DOHH2 (cell line): ENCODE measurements at regions not wholly inside any gene's neighbourhood (a gene's known extent, or its start where the extent isn't known, plus 50 kb on each side); places are given as distances from the start of the nearest gene placed in this dataset.

ENCODE experiments used
- H3F3A ChIP-seq: fragments of 200-600 bp; sonication (generic), shearing (Covaris generic); 2 replicates; pipeline ENCODE4 v1.6.0; 2016; ENCODE audit warnings: antibody characterized with exemption, mild to moderate bottlenecking; ENCODE audit not compliant: control insufficient read depth, insufficient read depth
- H3K27ac ChIP-seq: fragments of 200-600 bp; sonication (generic); 2 replicates; pipeline ENCODE4 v1.5.1; 2014; ENCODE audit warnings: low read depth, mild to moderate bottlenecking, low read length, moderate library complexity
- H3K27me3 ChIP-seq: fragments of 200-600 bp; sonication (generic); 2 replicates; pipeline ENCODE4 v1.6.1; 2014; ENCODE audit warnings: mild to moderate bottlenecking, low read length, mixed read lengths; ENCODE audit not compliant: control insufficient read depth
- H3K36me3 ChIP-seq: fragments of 200-600 bp; sonication (generic); 2 replicates; pipeline ENCODE4 v1.6.1; 2014; ENCODE audit warnings: mild to moderate bottlenecking, low read length, moderate library complexity, mixed read lengths; ENCODE audit not compliant: control insufficient read depth
- H3K4me1 ChIP-seq: fragments of 200-600 bp; sonication (generic); 2 replicates; pipeline ENCODE4 v1.6.1; 2014; ENCODE audit warnings: mild to moderate bottlenecking, low read length, mixed read lengths; ENCODE audit not compliant: control insufficient read depth
- H3K4me2 ChIP-seq: fragments of 200-600 bp; sonication (generic); 2 replicates; pipeline ENCODE4 v1.6.0; 2014; ENCODE audit warnings: mild to moderate bottlenecking, low read length, moderate library complexity
- H3K4me3 ChIP-seq: fragments of 200-600 bp; sonication (generic); 2 replicates; pipeline ENCODE4 v1.5.1; 2014; ENCODE audit warnings: mild to moderate bottlenecking, low read length, mixed read lengths
- H3K79me2 ChIP-seq: fragments of 200-600 bp; sonication (generic); 2 replicates; pipeline ENCODE4 v1.6.1; 2014; ENCODE audit warnings: mild to moderate bottlenecking, low read length, mixed read lengths; ENCODE audit not compliant: control insufficient read depth
- H3K9me2 ChIP-seq: fragments of 200-600 bp; sonication (generic); replicated peaks from 2 replicates; pipeline ENCODE4 v1.6.1; 2014; ENCODE audit warnings: mild to moderate bottlenecking, low read length, mixed read lengths; ENCODE audit not compliant: control insufficient read depth
- H3K9me3 ChIP-seq: fragments of 200-600 bp; sonication (generic); 2 replicates; pipeline ENCODE4 v1.6.1; 2014; ENCODE audit warnings: antibody characterized with exemption, low read length, mixed read lengths; ENCODE audit not compliant: control insufficient read depth, insufficient read depth
- H4K20me1 ChIP-seq: fragments of 200-600 bp; sonication (generic); 2 replicates; pipeline ENCODE4 v1.6.0; 2014; ENCODE audit warnings: low read depth, mild to moderate bottlenecking, antibody characterized with exemption, low read length, moderate library complexity; ENCODE audit not compliant: control insufficient read depth, insufficient read depth
- CTCF ChIP-seq: fragments of 200-600 bp; sonication (generic); IDR thresholded peaks from one replicate; pipeline ENCODE4 v1.5.1; 2014; ENCODE audit warnings: antibody characterized with exemption, mild to moderate bottlenecking, low read depth, low read length; ENCODE audit not compliant: poor library complexity, severe bottlenecking
- EZH2phosphoT487 ChIP-seq: fragments of 200-600 bp; sonication (generic); IDR thresholded peaks from 2 replicates; pipeline ENCODE4 v1.6.1; 2017; ENCODE audit warnings: borderline replicate concordance, mild to moderate bottlenecking, antibody characterized with exemption, low read length, moderate library complexity, mixed read lengths

GRCh38 chr3:6251612-6252400, 609.1 kb upstream of the GRM7 start:
- Histone ChIP-seq H3K36me3 (no peaks in the 10 kb centered on the region), H3K9me3 (no peaks in the 10 kb centered on the region), H3K9me2 (no peaks in the 10 kb centered on the region), H3K27me3 (no peaks in the 10 kb centered on the region), H3K4me1 (peaks cover 44% of the 10 kb centered on the region), H3K27ac (no peak overlapping the region), H3K4me2 (peak overlapping the region; percentile 90), H4K20me1 (no peaks in the 10 kb centered on the region), H3F3A (peaks cover 8% of the 10 kb centered on the region), H3K4me3 (peak overlapping the region; percentile 1; the same call in 1 of the 2 replicates), H3K79me2 (no peaks in the 10 kb centered on the region)
- TF ChIP-seq CTCF (no peak), EZH2phosphoT487 (no peak)

GRCh38 chr3:6254490-6254889, 606.4 kb upstream of the GRM7 start:
- Histone ChIP-seq H3K9me2 (no peaks in the 10 kb centered on the region), H3K4me2 (no peak overlapping the region), H3K27ac (no peak overlapping the region), H3K36me3 (no peaks in the 10 kb centered on the region), H3K79me2 (no peaks in the 10 kb centered on the region), H3K27me3 (no peaks in the 10 kb centered on the region), H3F3A (peaks cover 8% of the 10 kb centered on the region), H3K9me3 (no peaks in the 10 kb centered on the region), H3K4me3 (no peak overlapping the region), H3K4me1 (peaks cover 41% of the 10 kb centered on the region), H4K20me1 (no peaks in the 10 kb centered on the region)
- TF ChIP-seq EZH2phosphoT487 (no peak), CTCF (no peak)

- Histone ChIP-seq H3K9me3 (no peaks in the 10 kb centered on the region), H3K4me2 (no peak overlapping the region), H3F3A (peaks cover 8% of the 10 kb centered on the region), H4K20me1 (no peaks in the 10 kb centered on the region), H3K4me1 (peaks cover 35% of the 10 kb centered on the region), H3K27me3 (no peaks in the 10 kb centered on the region), H3K79me2 (no peaks in the 10 kb centered on the region), H3K27ac (no peak overlapping the region), H3K36me3 (no peaks in the 10 kb centered on the region), H3K4me3 (no peak overlapping the region), H3K9me2 (no peaks in the 10 kb centered on the region)
- TF ChIP-seq EZH2phosphoT487, result no peak
- peak; percentile 27 for TF ChIP-seq CTCF
Measured at GRCh38 chr3:6255229-6255628, 605.7 kb upstream of the GRM7 start.
